ENCODE measurements at regions not wholly inside any gene's neighbourhood (a gene's known extent, or its start where the extent isn't known, plus 50 kb on each side); places are given as distances from the start of the nearest gene placed in this dataset.

GRCh38 chr18:37662546-37663339 is 97.1 kb upstream of the CELF4 start:
- no peak for DNase-seq

GRCh38 chr18:37662099-37662498 is 96.5 kb upstream of the CELF4 start:
- no peak for DNase-seq

GRCh38 chr18:37661478-37661877 is 95.9 kb upstream of the CELF4 start:
- no peak for DNase-seq

DNA sequence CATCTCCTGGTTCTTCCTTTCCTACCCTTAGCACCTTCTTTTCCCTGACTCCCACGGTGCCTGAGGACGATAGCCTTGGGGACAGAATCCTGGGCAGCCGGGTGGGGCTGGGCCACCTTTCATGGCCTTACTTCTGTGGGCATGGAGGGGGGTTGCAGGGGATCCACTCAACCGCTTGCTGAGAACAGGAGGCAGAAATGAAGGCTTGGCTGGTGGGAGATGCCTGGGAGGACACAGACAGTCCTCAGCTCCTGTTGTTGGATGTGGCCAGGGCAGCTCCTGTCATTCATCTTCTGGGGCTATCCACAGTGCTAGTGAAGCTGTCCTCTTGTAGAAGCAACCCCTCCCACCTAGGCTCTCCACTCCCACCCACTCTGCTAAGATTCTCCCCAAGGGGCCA is 95.5 kb upstream of the CELF4 start:
- no peak for DNase-seq

- no peak for DNase-seq
Observed at GRCh38 chr18:37660658-37661057, 95.1 kb upstream of the CELF4 start.

DNA sequence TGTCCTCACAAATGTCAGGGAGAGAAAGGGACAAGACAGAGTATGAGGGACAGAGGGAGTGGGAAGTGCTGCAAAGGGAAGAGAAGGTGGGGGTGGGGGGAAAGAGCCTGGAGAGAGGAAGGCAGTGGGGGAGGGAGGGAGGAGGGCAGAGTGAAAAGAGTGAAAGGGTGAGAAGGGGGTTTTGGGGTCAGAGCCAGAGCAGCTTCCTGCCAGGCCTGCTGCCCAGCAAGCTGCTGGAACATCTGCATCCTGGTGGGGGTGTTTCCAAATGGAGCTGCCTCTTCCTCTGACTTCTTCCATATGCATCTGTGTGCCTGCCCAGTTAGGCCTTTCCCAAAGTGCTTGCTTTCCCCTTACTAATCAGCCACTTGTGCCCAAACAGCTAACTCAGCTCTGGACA is 94.3 kb upstream of the CELF4 start:
- DNase-seq: no peak

DNA sequence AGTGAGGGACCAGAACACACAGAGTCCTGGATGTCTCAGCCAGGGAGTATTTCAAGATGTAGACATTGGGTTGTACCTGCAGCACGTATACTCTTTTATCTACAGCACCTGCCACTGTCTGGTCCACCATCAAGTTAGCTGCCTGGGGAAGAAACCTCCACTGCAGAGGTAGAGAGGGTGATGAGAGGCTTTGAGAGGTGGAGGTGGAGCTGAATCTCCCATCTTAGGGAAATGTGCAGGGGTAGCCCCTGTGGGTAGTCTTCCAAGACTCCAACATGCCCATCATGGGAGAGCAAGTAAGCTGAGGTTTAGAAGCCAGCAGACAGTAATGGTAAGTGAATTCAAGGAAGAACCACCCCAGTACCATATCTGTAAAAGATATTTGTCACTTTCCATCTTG is 93.3 kb upstream of the CELF4 start:
- DNase-seq: no peak

DNA sequence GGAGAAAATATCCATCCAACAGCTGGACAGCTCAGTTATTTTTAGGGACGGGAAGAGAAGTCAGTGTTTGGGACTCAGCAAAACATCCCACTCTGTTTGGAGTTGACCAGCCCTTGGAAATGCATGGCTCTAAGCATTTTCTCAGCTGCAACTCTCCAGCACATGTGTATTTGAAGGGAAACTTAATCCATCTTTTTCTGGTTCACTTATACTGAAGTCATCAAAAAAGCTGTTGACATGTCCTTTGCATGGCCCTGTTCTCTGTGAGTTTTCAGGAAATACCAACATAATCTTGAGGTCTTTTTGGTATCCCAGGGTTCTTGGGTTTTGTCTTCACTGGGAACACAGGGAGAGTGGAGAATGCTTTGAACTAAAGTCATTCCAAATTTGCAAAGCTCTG is 91.9 kb upstream of the CELF4 start:
- no peak for DNase-seq

GRCh38 chr18:37654731-37655369 is 89.3 kb upstream of the CELF4 start:
- DNase-seq: no peak

- DNase-seq: no peak
Observed at GRCh38 chr18:37654034-37654433, 88.4 kb upstream of the CELF4 start.

DNA sequence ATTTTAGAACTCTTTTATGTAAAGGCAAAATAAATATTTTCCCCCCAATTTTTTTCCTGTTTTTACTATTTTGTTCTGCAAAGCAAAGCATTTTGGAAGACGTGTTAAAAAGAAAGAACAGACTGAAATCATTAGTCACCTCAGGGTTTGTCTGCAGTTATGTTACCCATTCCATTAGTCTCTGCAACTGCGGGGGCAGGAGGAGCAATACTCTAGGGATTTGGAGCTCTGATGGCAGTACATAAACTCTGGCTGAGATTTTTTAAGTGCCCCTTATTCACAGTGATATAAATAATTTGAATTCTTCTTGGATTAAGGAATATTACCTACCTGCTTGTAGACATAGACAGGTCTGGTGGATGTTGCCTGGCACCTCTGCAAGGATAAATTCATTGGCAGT is 88.0 kb upstream of the CELF4 start:
- no peak for DNase-seq

GRCh38 chr18:37649930-37650329 is 84.3 kb upstream of the CELF4 start:
- DNase-seq: no peak

- no peak for DNase-seq
Observed at GRCh38 chr18:37649416-37649815, 83.8 kb upstream of the CELF4 start.

- DNase-seq: no peak
Observed at GRCh38 chr18:37641573-37641972, 76.0 kb upstream of the CELF4 start.

- no peak for DNase-seq
Observed at GRCh38 chr18:37640504-37640903, 74.9 kb upstream of the CELF4 start.

GRCh38 chr18:37639846-37640245 is 74.2 kb upstream of the CELF4 start:
- DNase-seq: no peak

GRCh38 chr18:37637478-37637850 is 71.9 kb upstream of the CELF4 start:
- DNase-seq: no peak

DNA sequence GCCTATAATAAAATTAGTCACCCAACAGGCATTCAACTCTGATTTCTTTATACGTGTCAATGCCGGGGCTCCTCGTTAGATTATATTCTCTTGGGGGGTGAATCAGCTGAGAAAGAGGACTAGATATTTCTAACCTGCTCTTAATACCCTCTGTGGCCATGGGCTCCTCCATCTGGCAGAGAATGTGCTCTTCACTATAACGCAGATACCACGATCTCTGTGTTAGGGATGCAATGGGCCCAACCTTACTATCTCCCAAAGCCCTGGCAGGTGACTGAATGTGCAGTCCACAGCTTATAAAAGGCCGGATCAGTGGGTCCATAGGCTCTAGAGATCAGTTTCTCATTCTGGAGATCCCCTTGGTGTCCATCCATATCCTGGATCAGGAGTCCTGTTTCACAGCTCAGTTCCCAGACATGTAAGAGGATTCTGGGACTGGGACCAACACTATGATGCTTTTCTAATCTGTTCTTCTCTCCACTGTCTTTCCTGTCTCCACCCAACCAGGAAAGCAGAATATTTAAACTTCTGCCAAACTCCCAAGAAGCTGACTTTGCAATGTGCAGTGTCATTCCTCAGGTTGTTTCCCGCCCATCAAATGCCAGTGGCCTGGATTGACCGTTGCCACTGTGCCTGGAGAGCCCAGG is 71.4 kb upstream of the CELF4 start:
- DNase-seq: no peak

GRCh38 chr18:37634516-37634915 is 68.9 kb upstream of the CELF4 start:
- no peak for DNase-seq

DNA sequence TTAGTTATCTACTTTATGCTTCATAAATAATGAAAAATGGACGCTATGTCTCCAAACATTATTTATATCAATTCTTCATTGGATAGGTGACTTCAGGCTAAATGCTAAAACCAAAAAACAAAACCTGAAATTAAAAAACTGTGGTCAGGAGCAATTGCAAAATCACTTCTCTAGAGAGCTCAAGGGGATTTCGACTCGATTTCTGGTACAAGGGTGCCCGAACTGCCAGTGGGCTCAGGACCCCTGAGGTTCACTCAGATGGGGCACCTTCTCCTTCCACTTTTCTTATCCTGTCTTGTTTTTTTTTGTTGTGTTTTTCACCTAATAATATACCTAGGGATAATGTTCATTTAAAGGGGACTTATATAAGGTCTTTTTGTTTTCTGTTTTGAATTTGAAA is 65.8 kb upstream of the CELF4 start:
- no peak for DNase-seq

DNA sequence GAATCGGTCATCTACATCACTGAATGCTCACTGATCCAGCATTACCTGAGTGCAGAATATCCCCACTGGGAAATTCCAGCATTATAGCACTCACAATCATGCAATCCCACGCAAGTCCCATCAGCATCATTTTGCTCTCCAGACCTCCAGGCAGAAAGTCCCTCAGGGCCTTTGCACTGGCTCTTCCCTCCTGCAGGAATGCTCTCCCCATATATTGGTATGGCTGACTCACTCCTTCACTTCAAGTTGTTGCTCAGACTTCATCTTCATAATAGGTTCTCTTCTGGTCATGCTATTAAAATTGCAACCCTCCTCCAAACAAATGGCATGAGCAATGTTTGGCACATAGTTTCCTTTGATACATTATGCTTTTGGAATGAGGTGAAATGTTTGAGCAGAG is 64.7 kb upstream of the CELF4 start:
- DNase-seq: no peak

GRCh38 chr18:37628470-37629220 is 63.0 kb upstream of the CELF4 start:
- DNase-seq: no peak

- no peak for DNase-seq
Observed at GRCh38 chr18:37624318-37624717, 58.7 kb upstream of the CELF4 start.

GRCh38 chr18:37619964-37620363 is 54.4 kb upstream of the CELF4 start:
- no peak for DNase-seq

All from DMS53 (cell line).